GOT3 (cell line): ENCODE measurements at regions not wholly inside any gene's neighbourhood (a gene's known extent, or its start where the extent isn't known, plus 50 kb on each side); places are given as distances from the start of the nearest gene placed in this dataset.
"Not testable (repeated sequence)": the region's sequence is repeated elsewhere in the genome, so short reads cannot be mapped to it uniquely, and the experiment has no call there.

Experiments
- DNase-seq: peaks from one replicate; lab custom pipeline; 2025; ENCODE audit warnings: mixed read lengths; lab: John Stamatoyannopoulos, UW

GRCh38 chr16:18263046-18263445 lies 73.5 kb downstream of the NPIPA8 start:
- not testable (repeated sequence) for DNase-seq

- not testable (repeated sequence) for DNase-seq
Measured at GRCh38 chr16:18261848-18262247, 74.7 kb downstream of the NPIPA8 start.

- not testable (repeated sequence) for DNase-seq
Measured at GRCh38 chr16:18259496-18260176, 76.9 kb downstream of the NPIPA8 start.

GRCh38 chr16:18252943-18253342 lies 83.6 kb downstream of the NPIPA8 start:
- not testable (repeated sequence) for DNase-seq

- not testable (repeated sequence) for DNase-seq
Measured at GRCh38 chr16:18230505-18230904, 106.0 kb downstream of the NPIPA8 start.

- not testable (repeated sequence) for DNase-seq
Measured at GRCh38 chr16:18222054-18223009, 114.2 kb downstream of the NPIPA8 start.

- not testable (repeated sequence) for DNase-seq
Measured at GRCh38 chr16:18217741-18218140, 118.8 kb downstream of the NPIPA8 start.

GRCh38 chr16:18216814-18217213 lies 119.7 kb downstream of the NPIPA8 start:
- not testable (repeated sequence) for DNase-seq

GRCh38 chr16:18213810-18214209 lies 122.7 kb downstream of the NPIPA8 start:
- DNase-seq = not testable (repeated sequence)

GRCh38 chr16:18211505-18211904 lies 125.0 kb downstream of the NPIPA8 start:
- DNase-seq = not testable (repeated sequence)

GRCh38 chr16:18204786-18205185 lies 131.8 kb downstream of the NPIPA8 start:
- DNase-seq = not testable (repeated sequence)

GRCh38 chr16:18204309-18204708 lies 132.2 kb downstream of the NPIPA8 start:
- not testable (repeated sequence) for DNase-seq

GRCh38 chr16:18201511-18201910 lies 135.0 kb downstream of the NPIPA8 start:
- DNase-seq = not testable (repeated sequence)

GRCh38 chr16:18192389-18192788 lies 144.1 kb downstream of the NPIPA8 start:
- not testable (repeated sequence) for DNase-seq

GRCh38 chr16:18190179-18190578 lies 146.4 kb downstream of the NPIPA8 start:
- DNase-seq = not testable (repeated sequence)

GRCh38 chr16:18184755-18185154 lies 151.8 kb downstream of the NPIPA8 start:
- DNase-seq = not testable (repeated sequence)

- not testable (repeated sequence) for DNase-seq
Measured at GRCh38 chr16:18181028-18181427, 155.5 kb downstream of the NPIPA8 start.

GRCh38 chr16:18173945-18174497 lies 162.5 kb downstream of the NPIPA8 start:
- not testable (repeated sequence) for DNase-seq

- DNase-seq = not testable (repeated sequence)
Measured at GRCh38 chr16:18162293-18162692, 174.2 kb downstream of the NPIPA8 start.

- not testable (repeated sequence) for DNase-seq
Measured at GRCh38 chr16:18161224-18161623, 175.3 kb downstream of the NPIPA8 start.

- DNase-seq = not testable (repeated sequence)
Measured at GRCh38 chr16:18159185-18159584, 177.4 kb downstream of the NPIPA8 start.

- not testable (repeated sequence) for DNase-seq
Measured at GRCh38 chr16:18157854-18158253, 178.7 kb downstream of the NPIPA8 start.
